ENCODE measurements at regions not wholly inside any gene's neighbourhood (a gene's known extent, or its start where the extent isn't known, plus 50 kb on each side); places are given as distances from the start of the nearest gene placed in this dataset.
"Not testable (repeated sequence)": the region's sequence is repeated elsewhere in the genome, so short reads cannot be mapped to it uniquely, and the experiment has no call there.

GRCh38 chr20:1801929-1802306 lies 93.3 kb upstream of the SIRPA start:
- Mint-ChIP-seq H3K4me1 (peaks cover 10% of the 10 kb centered on the region), H3K27me3 (peaks cover 64% of the 10 kb centered on the region), H3K36me3 (ENCODE audit: low read depth) (no peaks in the 10 kb centered on the region), H3K9me3 (no peaks in the 10 kb centered on the region), H3K27ac (no peak overlapping the region), H3K4me3 (peak overlapping the region; percentile 76)
- DNase-seq, result no peak
- intact Hi-C loops (cut with micrococcal nuclease), result no loop called here

- H3K27me3 Mint-ChIP-seq, result peaks cover 64% of the 10 kb centered on the region
- peaks cover 10% of the 10 kb centered on the region for H3K4me1 Mint-ChIP-seq
- no peaks in the 10 kb centered on the region for H3K9me3 Mint-ChIP-seq
- intact Hi-C loops (cut with micrococcal nuclease), result no loop called here
- no peak overlapping the region for H3K27ac Mint-ChIP-seq
- H3K4me3 Mint-ChIP-seq, result no peak overlapping the region
- no peak for DNase-seq
- H3K36me3 Mint-ChIP-seq (ENCODE audit: low read depth), result no peaks in the 10 kb centered on the region
Observed at GRCh38 chr20:1801225-1801928, 93.8 kb upstream of the SIRPA start.

GRCh38 chr20:1800777-1801176 lies 94.4 kb upstream of the SIRPA start:
- Mint-ChIP-seq H3K4me3 (no peak overlapping the region), H3K4me1 (peaks cover 10% of the 10 kb centered on the region), H3K27me3 (peaks cover 63% of the 10 kb centered on the region), H3K27ac (no peak overlapping the region), H3K36me3 (ENCODE audit: low read depth) (no peaks in the 10 kb centered on the region), H3K9me3 (no peaks in the 10 kb centered on the region)
- intact Hi-C loops (cut with micrococcal nuclease), result no loop called here
- DNase-seq, result no peak

GRCh38 chr20:1800180-1800579 lies 95.0 kb upstream of the SIRPA start:
- Mint-ChIP-seq H3K4me1 (peaks cover 10% of the 10 kb centered on the region), H3K36me3 (ENCODE audit: low read depth) (no peaks in the 10 kb centered on the region), H3K27me3 (peaks cover 61% of the 10 kb centered on the region), H3K4me3 (no peak overlapping the region), H3K9me3 (no peaks in the 10 kb centered on the region), H3K27ac (no peak overlapping the region)
- intact Hi-C loops (cut with micrococcal nuclease), result no loop called here
- DNase-seq, result no peak

GRCh38 chr20:1799746-1800145 lies 95.5 kb upstream of the SIRPA start:
- H3K4me1 Mint-ChIP-seq; intact Hi-C loops (cut with micrococcal nuclease); H3K36me3 Mint-ChIP-seq (ENCODE audit: low read depth); H3K4me3 Mint-ChIP-seq; H3K27ac Mint-ChIP-seq; H3K9me3 Mint-ChIP-seq; DNase-seq: not testable (repeated sequence)
- peaks cover 56% of the 10 kb centered on the region for H3K27me3 Mint-ChIP-seq

GRCh38 chr20:1798982-1799381 lies 96.2 kb upstream of the SIRPA start:
- H3K36me3 Mint-ChIP-seq (ENCODE audit: low read depth), result no peaks in the 10 kb centered on the region
- no peak for DNase-seq
- no peaks in the 10 kb centered on the region for H3K9me3 Mint-ChIP-seq
- H3K27me3 Mint-ChIP-seq, result peaks cover 51% of the 10 kb centered on the region
- intact Hi-C loops (cut with micrococcal nuclease), result no loop called here
- H3K27ac Mint-ChIP-seq, result no peak overlapping the region
- H3K4me3 Mint-ChIP-seq, result no peak overlapping the region
- peaks cover 10% of the 10 kb centered on the region for H3K4me1 Mint-ChIP-seq

GRCh38 chr20:1793821-1794220 lies 101.4 kb upstream of the SIRPA start:
- intact Hi-C loops (cut with micrococcal nuclease), result no loop called here
- no peak overlapping the region for H3K27ac Mint-ChIP-seq

GRCh38 chr20:1792274-1792673 lies 102.9 kb upstream of the SIRPA start:
- intact Hi-C loops (cut with micrococcal nuclease), result no loop called here
- H3K36me3 Mint-ChIP-seq (ENCODE audit: low read depth), result no peaks in the 10 kb centered on the region

More at GRCh38 chr20:1793821-1794220, 101.4 kb upstream of the SIRPA start:
- Mint-ChIP-seq H3K4me3 (no peak overlapping the region), H3K9me3 (no peaks in the 10 kb centered on the region), H3K4me1 (no peaks in the 10 kb centered on the region), H3K36me3 (ENCODE audit: low read depth) (no peaks in the 10 kb centered on the region), H3K27me3 (peaks cover 41% of the 10 kb centered on the region)
- DNase-seq, result no peak

GRCh38 chr20:1790386-1790785 lies 104.8 kb upstream of the SIRPA start:
- intact Hi-C loops (cut with micrococcal nuclease), result no loop called here
- no peak overlapping the region for H3K27ac Mint-ChIP-seq
- peaks cover 55% of the 10 kb centered on the region for H3K27me3 Mint-ChIP-seq
- no peaks in the 10 kb centered on the region for H3K36me3 Mint-ChIP-seq (ENCODE audit: low read depth)
- H3K4me1 Mint-ChIP-seq, result no peaks in the 10 kb centered on the region
- no peak for DNase-seq
- H3K9me3 Mint-ChIP-seq, result no peaks in the 10 kb centered on the region
- no peak overlapping the region for H3K4me3 Mint-ChIP-seq

More at GRCh38 chr20:1792274-1792673, 102.9 kb upstream of the SIRPA start:
- Mint-ChIP-seq H3K4me3 (no peak overlapping the region), H3K27ac (no peak overlapping the region), H3K27me3 (peaks cover 51% of the 10 kb centered on the region), H3K9me3 (no peaks in the 10 kb centered on the region), H3K4me1 (no peaks in the 10 kb centered on the region)
- DNase-seq, result no peak

- H3K9me3 Mint-ChIP-seq, result no peaks in the 10 kb centered on the region
- no peak for DNase-seq
- H3K27me3 Mint-ChIP-seq, result peaks cover 52% of the 10 kb centered on the region
- H3K4me1 Mint-ChIP-seq, result no peaks in the 10 kb centered on the region
- intact Hi-C loops (cut with micrococcal nuclease), result no loop called here
- no peak overlapping the region for H3K27ac Mint-ChIP-seq
- no peaks in the 10 kb centered on the region for H3K36me3 Mint-ChIP-seq (ENCODE audit: low read depth)
- H3K4me3 Mint-ChIP-seq, result no peak overlapping the region
Observed at GRCh38 chr20:1788044-1788443, 107.2 kb upstream of the SIRPA start.

- no peak for DNase-seq
- Mint-ChIP-seq H3K27ac (no peak overlapping the region), H3K4me3 (no peak overlapping the region), H3K27me3 (peaks cover 47% of the 10 kb centered on the region), H3K9me3 (no peaks in the 10 kb centered on the region), H3K36me3 (ENCODE audit: low read depth) (no peaks in the 10 kb centered on the region), H3K4me1 (no peaks in the 10 kb centered on the region)
- intact Hi-C loops (cut with micrococcal nuclease), result no loop called here
Observed at GRCh38 chr20:1786486-1786885, 108.7 kb upstream of the SIRPA start.

- intact Hi-C loops (cut with micrococcal nuclease), result no loop called here
- H3K4me1 Mint-ChIP-seq, result no peaks in the 10 kb centered on the region
- H3K4me3 Mint-ChIP-seq, result no peak overlapping the region
- no peaks in the 10 kb centered on the region for H3K36me3 Mint-ChIP-seq (ENCODE audit: low read depth)
- DNase-seq, result no peak
- H3K27ac Mint-ChIP-seq, result no peak overlapping the region
- peaks cover 43% of the 10 kb centered on the region for H3K27me3 Mint-ChIP-seq
- H3K9me3 Mint-ChIP-seq, result no peaks in the 10 kb centered on the region
Observed at GRCh38 chr20:1784586-1784985, 110.6 kb upstream of the SIRPA start.

GRCh38 chr20:1783245-1783644 lies 112.0 kb upstream of the SIRPA start:
- intact Hi-C loops (cut with micrococcal nuclease), result no loop called here
- DNase-seq, result no peak

GRCh38 chr20:1782181-1782580 lies 113.0 kb upstream of the SIRPA start:
- intact Hi-C loops (cut with micrococcal nuclease), result no loop called here
- H3K9me3 Mint-ChIP-seq, result no peaks in the 10 kb centered on the region
- DNase-seq, result no peak
- no peak overlapping the region for H3K27ac Mint-ChIP-seq
- H3K36me3 Mint-ChIP-seq (ENCODE audit: low read depth), result no peaks in the 10 kb centered on the region
- peaks cover 29% of the 10 kb centered on the region for H3K27me3 Mint-ChIP-seq
- H3K4me3 Mint-ChIP-seq, result no peak overlapping the region
- H3K4me1 Mint-ChIP-seq, result peaks cover 3% of the 10 kb centered on the region

More at GRCh38 chr20:1783245-1783644, 112.0 kb upstream of the SIRPA start:
- no peaks in the 10 kb centered on the region for H3K36me3 Mint-ChIP-seq (ENCODE audit: low read depth)
- no peaks in the 10 kb centered on the region for H3K4me1 Mint-ChIP-seq
- peaks cover 35% of the 10 kb centered on the region for H3K27me3 Mint-ChIP-seq
- H3K9me3 Mint-ChIP-seq, result no peaks in the 10 kb centered on the region
- H3K27ac Mint-ChIP-seq, result no peak overlapping the region
- H3K4me3 Mint-ChIP-seq, result no peak overlapping the region

- no peaks in the 10 kb centered on the region for H3K9me3 Mint-ChIP-seq
- peaks cover 15% of the 10 kb centered on the region for H3K27me3 Mint-ChIP-seq
- peaks cover 11% of the 10 kb centered on the region for H3K4me1 Mint-ChIP-seq
- no peaks in the 10 kb centered on the region for H3K36me3 Mint-ChIP-seq (ENCODE audit: low read depth)
- intact Hi-C loops (cut with micrococcal nuclease), result no loop called here
- no peak overlapping the region for H3K27ac Mint-ChIP-seq
- no peak overlapping the region for H3K4me3 Mint-ChIP-seq
- DNase-seq, result peak; percentile 56
Observed at GRCh38 chr20:1779567-1779966, 115.6 kb upstream of the SIRPA start.
